IMR-90 (cell line): ENCODE measurements at regions not wholly inside any gene's neighbourhood (a gene's known extent, or its start where the extent isn't known, plus 50 kb on each side); places are given as distances from the start of the nearest gene placed in this dataset.

Experiments
- ATAC-seq: fragments of 200-7000 bp; cut with Tn5 transposase; 2 replicates; pipeline ENCODE4 v1.9.1; 2020; ENCODE audit warnings: low read depth, mild to moderate bottlenecking, moderate library complexity
- BruUV-seq: library from RNA; stranded (reverse); fragments of 400-500 nt; replicated peaks from 2 replicates; lab custom pipeline; 2021; lab: Mats Ljungman, UMichigan
- CTCF ChIA-PET: fragments of 300-600 bp; formaldehyde crosslinking; extraction: SDS; loops from one replicate; lab custom pipeline; 2021; ENCODE audit warnings: antibody characterized with exemption; lab: Yijun Ruan, JAX
- POLR2A ChIA-PET: fragments of 300-600 bp; sonication (Branson Sonifier 250); formaldehyde crosslinking; loops from one replicate; lab custom pipeline; 2022; ENCODE audit warnings: antibody characterized with exemption; ENCODE audit not compliant: unreplicated experiment; lab: Charles Lee
- DNase-seq: peaks from one replicate; pipeline ENCODE4 v3.0.0; 2013
- H2AFZ ChIP-seq: replicated peaks from 2 replicates; pipeline ENCODE3; 2013; ENCODE audit warnings: low read length, mild to moderate bottlenecking; ENCODE audit not compliant: poor library complexity
- H2AK5ac ChIP-seq: 2 replicates; pipeline ENCODE4 v1.6.1; 2013; ENCODE audit warnings: low read depth, low read length, inconsistent platforms
- H2AK9ac ChIP-seq: replicated peaks from 2 replicates; pipeline ENCODE3; 2013; ENCODE audit warnings: mild to moderate bottlenecking, low read depth, low read length, moderate library complexity; ENCODE audit not compliant: poor library complexity
- H2BK120ac ChIP-seq: 2 replicates; pipeline ENCODE4 v1.6.1; 2013; ENCODE audit warnings: low read depth, low read length, inconsistent platforms
- H2BK15ac ChIP-seq: 3 replicates; pipeline ENCODE4 v1.6.1; 2013; ENCODE audit warnings: low read depth, low read length, inconsistent platforms
- H2BK20ac ChIP-seq: 2 replicates; pipeline ENCODE4 v1.6.1; 2013; ENCODE audit warnings: low read depth, mild to moderate bottlenecking, inconsistent platforms, low read length, moderate library complexity
- H2BK5ac ChIP-seq: 2 replicates; pipeline ENCODE4 v1.6.1; 2013; ENCODE audit warnings: mild to moderate bottlenecking, low read depth, low read length, inconsistent platforms; ENCODE audit not compliant: poor library complexity, severe bottlenecking
- H3K14ac ChIP-seq: replicated peaks from 2 replicates; pipeline ENCODE4 v1.6.1; 2013; ENCODE audit warnings: low read depth, low read length, inconsistent platforms
- H3K18ac ChIP-seq: 2 replicates; pipeline ENCODE4 v1.6.1; 2013; ENCODE audit warnings: low read depth, low read length, control low read depth
- H3K23ac ChIP-seq: 2 replicates; pipeline ENCODE4 v1.6.1; 2013; ENCODE audit warnings: low read depth, low read length, inconsistent platforms
- H3K27ac ChIP-seq: 2 replicates; pipeline ENCODE4 v1.5.1; 2013; ENCODE audit warnings: mild to moderate bottlenecking, control low read depth, low read length; ENCODE audit not compliant: insufficient read depth
- H3K27me3 ChIP-seq: 2 replicates; pipeline ENCODE4 v1.6.1; 2013; ENCODE audit warnings: low read length; ENCODE audit not compliant: control insufficient read depth, insufficient read depth
- H3K36me3 ChIP-seq: 2 replicates; pipeline ENCODE4 v1.6.1; 2013; ENCODE audit warnings: low read length, mixed read lengths; ENCODE audit not compliant: control insufficient read depth, insufficient read depth
- H3K4ac ChIP-seq: 2 replicates; pipeline ENCODE4 v1.6.1; 2013; ENCODE audit warnings: low read depth, low read length, inconsistent platforms
- H3K4me1 ChIP-seq: 2 replicates; pipeline ENCODE4 v1.6.1; 2013; ENCODE audit warnings: low read length, mixed read lengths; ENCODE audit not compliant: control insufficient read depth, insufficient read depth
- H3K4me2 ChIP-seq: 2 replicates; pipeline ENCODE4 v1.6.1; 2013; ENCODE audit warnings: low read depth, mild to moderate bottlenecking, control low read depth, low read length, moderate library complexity
- H3K4me3 ChIP-seq: 2 replicates; pipeline ENCODE4 v1.5.1; 2013; ENCODE audit warnings: low read depth, mild to moderate bottlenecking, control low read depth, low read length, moderate library complexity; ENCODE audit not compliant: insufficient read depth
- H3K56ac ChIP-seq: 2 replicates; pipeline ENCODE4 v1.6.1; 2013; ENCODE audit warnings: low read length, inconsistent platforms; ENCODE audit not compliant: insufficient read depth; ENCODE audit errors: extremely low read depth
- H3K79me1 ChIP-seq, 2 experiments: 2 replicates each; pipeline ENCODE4 v1.6.1; 2013; ENCODE audit warnings: low read length in 2 of 2, inconsistent platforms in 1 of 2, low read depth in 1 of 2
- H3K9ac ChIP-seq: 2 replicates; pipeline ENCODE4 v1.6.1; 2013; ENCODE audit warnings: low read depth, low read length, control low read depth
- H3K9me1 ChIP-seq: 2 replicates; pipeline ENCODE4 v1.6.1; 2013; ENCODE audit warnings: low read length, inconsistent platforms; ENCODE audit not compliant: insufficient read depth
- H3K9me3 ChIP-seq: 2 replicates; pipeline ENCODE4 v1.6.1; 2013; ENCODE audit warnings: low read length; ENCODE audit not compliant: control insufficient read depth, insufficient read depth
- H4K20me1 ChIP-seq: 2 replicates; pipeline ENCODE4 v1.6.1; 2013; ENCODE audit warnings: low read length, inconsistent platforms; ENCODE audit not compliant: insufficient read depth
- H4K5ac ChIP-seq: 2 replicates; pipeline ENCODE4 v1.6.1; 2013; ENCODE audit warnings: mild to moderate bottlenecking, low read depth, low read length, control low read depth
- H4K8ac ChIP-seq, 2 experiments: 2 replicates each; pipeline ENCODE4 v1.6.1; 2013; ENCODE audit warnings: low read depth in 2 of 2, low read length in 2 of 2, control low read depth in 1 of 2, inconsistent platforms in 1 of 2
- H4K91ac ChIP-seq: 2 replicates; pipeline ENCODE4 v1.6.1; 2013; ENCODE audit warnings: low read depth, low read length, inconsistent platforms; ENCODE audit not compliant: insufficient read depth
- BHLHE40 ChIP-seq: fragments of 150-350 bp; IDR thresholded peaks from 2 replicates; pipeline ENCODE4 v1.6.1; 2016; ENCODE audit warnings: mild to moderate bottlenecking, low read depth, low read length
- CEBPB ChIP-seq: IDR thresholded peaks from 2 replicates; pipeline ENCODE4 v1.6.1; 2012; ENCODE audit warnings: low read depth, low read length, improper control_type of control experiment
- NFE2L2 ChIP-seq: fragments of 150-350 bp; IDR thresholded peaks from 2 replicates; pipeline ENCODE4 v1.6.1; 2016; ENCODE audit warnings: low read depth, mild to moderate bottlenecking, low read length
- RAD21 ChIP-seq: IDR thresholded peaks from 2 replicates; pipeline ENCODE4 v1.6.1; 2012; ENCODE audit warnings: low read length, improper control_type of control experiment
- RFX5 ChIP-seq: IDR thresholded peaks from 2 replicates; pipeline ENCODE4 v1.8.0; 2012; ENCODE audit warnings: low read depth, mild to moderate bottlenecking, low read length, moderate library complexity
- WGBS, 2 experiments: methylation state at CpG; one replicate each; pipeline versions ENCODE4 v1.1.5 to v1.1.7; 2013; ENCODE audit warnings: missing lambda C conversion rate in 2 of 2; ENCODE audit not compliant: insufficient read length in 1 of 2; ENCODE audit errors: extremely low coverage in 2 of 2; 5-methylcytosine and 5-hydroxymethylcytosine counted together
- dilution Hi-C: fragments of 300-500 bp; cut with HindIII; formaldehyde crosslinking; loops from one replicate; pipeline ENCODE4 v1.14.3; 2018; ENCODE audit warnings: low sequenced_read_pairs; ENCODE audit not compliant: unreplicated experiment
- in situ Hi-C: fragments of 300-500 bp; cut with MboI; formaldehyde crosslinking; loops from 3 replicates; pipeline ENCODE4 v1.14.3; 2019; ENCODE audit warnings: low sequenced_read_pairs, inconsistent platforms, mixed read lengths
- intact Hi-C: fragments of 100-400 bp; cut with micrococcal nuclease; formaldehyde crosslinking; loops from 2 replicates; pipeline ENCODE4 v1.10.0; 2022

- peaks cover 22% of the 10 kb centered on the region for H3K9me3 ChIP-seq
These were observed 279.1 kb downstream of the ASMT start for GRCh38 chrX:1894026-1894294.

More at GRCh38 chrX:1894026-1894294, 279.1 kb downstream of the ASMT start:
- no peaks in the 10 kb centered on the region for H4K20me1 ChIP-seq
- H3K9ac ChIP-seq: no peak overlapping the region
- no peak for TF ChIP-seq BHLHE40
- no peak for TF ChIP-seq NFE2L2
- TF ChIP-seq RFX5: no peak
- no peak for TF ChIP-seq RAD21
- no peak for TF ChIP-seq CEBPB
- H3K56ac ChIP-seq: no peak overlapping the region
- H4K91ac ChIP-seq: no peak overlapping the region
- POLR2A ChIA-PET: no interaction called here
- no peak overlapping the region for H3K4me3 ChIP-seq
- H3K79me1 ChIP-seq: no peaks in the 10 kb centered on the region
- no peak overlapping the region for H4K5ac ChIP-seq
- DNase-seq (no peak), ATAC-seq (no peak)
- no TSS peak for BruUV-seq
- no peak overlapping the region for H2BK120ac ChIP-seq
- no peak overlapping the region for H3K4me2 ChIP-seq
- no peaks in the 10 kb centered on the region for H3K4me1 ChIP-seq
- in situ Hi-C loops (no loop called here), dilution Hi-C loops (no loop called here), intact Hi-C loops (no loop called here)
- no peak overlapping the region for H3K4ac ChIP-seq
- H3K18ac ChIP-seq: no peak overlapping the region
- H2AK5ac ChIP-seq: no peak overlapping the region
- no peak overlapping the region for H3K14ac ChIP-seq
- H3K23ac ChIP-seq: no peak overlapping the region
- no peaks in the 10 kb centered on the region for H3K36me3 ChIP-seq
- no peak overlapping the region for H2BK20ac ChIP-seq
- no peak overlapping the region for H2AK9ac ChIP-seq
- CTCF ChIA-PET: no interaction called here
- H3K9me1 ChIP-seq: no peaks in the 10 kb centered on the region
- H3K27me3 ChIP-seq: no peaks in the 10 kb centered on the region
- H2BK15ac ChIP-seq: no peak overlapping the region
- no peak overlapping the region for H2BK5ac ChIP-seq
- 40% methylated on average over 1 of the region's 9 CpGs; no CpG with 5 or more reads in 1 of the 2 experiments for WGBS, 2 experiments
- H3K27ac ChIP-seq: no peak overlapping the region
- no peak overlapping the region for H2AFZ ChIP-seq
- no peak overlapping the region for H4K8ac ChIP-seq
